C4-2B (cell line): ENCODE measurements at regions not wholly inside any gene's neighbourhood (a gene's known extent, or its start where the extent isn't known, plus 50 kb on each side); places are given as distances from the start of the nearest gene placed in this dataset.

Experiments
- CTCF ChIP-seq: fragments of 450-650 bp; conservative IDR thresholded peaks from 2 replicates; pipeline ENCODE4 v1.5.1; 2017; ENCODE audit warnings: mild to moderate bottlenecking
- ZFX ChIP-seq: fragments of 450-650 bp; IDR thresholded peaks from 2 replicates; pipeline ENCODE4 v1.6.1; 2017

- TF ChIP-seq CTCF (no peak), ZFX (no peak)
These were observed 78.5 kb upstream of the AHI1 start for GRCh38 chr6:135576055-135576454.
